Smooth muscle cell (in vitro differentiated cells): ENCODE measurements at regions not wholly inside any gene's neighbourhood (a gene's known extent, or its start where the extent isn't known, plus 50 kb on each side); places are given as distances from the start of the nearest gene placed in this dataset.
A peak's percentile ranks its signal among the peaks of the same experiment; 100 is the strongest.

Experiments
- DNase-seq: peaks from one replicate; lab custom pipeline; 2025; ENCODE audit not compliant: unreplicated experiment; lab: John Stamatoyannopoulos, UW
- H2AFZ ChIP-seq: fragments of 200-600 bp; sonication (generic); 2 replicates; pipeline ENCODE4 v1.6.0; 2016; ENCODE audit warnings: antibody characterized with exemption, low read depth, mild to moderate bottlenecking
- H3F3A ChIP-seq: fragments of 200-600 bp; sonication (generic); 2 replicates; pipeline ENCODE4 v1.6.0; 2017; ENCODE audit warnings: antibody characterized with exemption, low read depth
- H3K27ac ChIP-seq: fragments of 200-600 bp; sonication (generic); 2 replicates; pipeline ENCODE4 v1.5.1; 2016; ENCODE audit warnings: low read depth, mild to moderate bottlenecking
- H3K27me3 ChIP-seq: fragments of 200-600 bp; sonication (generic); 2 replicates; pipeline ENCODE4 v1.6.1; 2016; ENCODE audit warnings: low read depth, mild to moderate bottlenecking
- H3K36me3 ChIP-seq: fragments of 200-600 bp; sonication (generic); 2 replicates; pipeline ENCODE4 v1.5.1; 2016; ENCODE audit warnings: low read depth
- H3K4me1 ChIP-seq: fragments of 200-600 bp; sonication (generic); 2 replicates; pipeline ENCODE4 v1.5.1; 2016; ENCODE audit warnings: low read depth
- H3K4me2 ChIP-seq: fragments of 200-600 bp; sonication (generic); 2 replicates; pipeline ENCODE4 v1.6.0; 2016; ENCODE audit warnings: mild to moderate bottlenecking
- H3K4me3 ChIP-seq: fragments of 200-600 bp; sonication (generic); 2 replicates; pipeline ENCODE4 v1.5.1; 2016; ENCODE audit warnings: mild to moderate bottlenecking
- H3K79me2 ChIP-seq: fragments of 200-600 bp; sonication (generic); 2 replicates; pipeline ENCODE4 v1.6.0; 2016; ENCODE audit warnings: low read depth, mild to moderate bottlenecking
- H3K9ac ChIP-seq: fragments of 200-600 bp; sonication (generic); 2 replicates; pipeline ENCODE4 v1.6.0; 2016; ENCODE audit warnings: low read depth
- H3K9me3 ChIP-seq: fragments of 200-600 bp; sonication (generic); replicated peaks from 2 replicates; pipeline ENCODE4 v1.5.1; 2016; ENCODE audit warnings: low read depth
- H4K20me1 ChIP-seq: fragments of 200-600 bp; sonication (generic); 2 replicates; pipeline ENCODE4 v1.6.0; 2016; ENCODE audit warnings: low read depth
- CTCF ChIP-seq: fragments of 200-600 bp; sonication (generic); IDR thresholded peaks from 2 replicates; pipeline ENCODE4 v1.5.1; 2017; ENCODE audit warnings: borderline replicate concordance, mild to moderate bottlenecking, antibody characterized with exemption; ENCODE audit not compliant: insufficient read depth, poor library complexity, severe bottlenecking
- WGBS: methylation state at CpG from one replicate; pipeline ENCODE4 v1.1.7; 2016; ENCODE audit warnings: low lambda C conversion rate; 5-methylcytosine and 5-hydroxymethylcytosine counted together

- H3K27ac ChIP-seq: peak overlapping the region; percentile 82
- no peaks in the 10 kb centered on the region for H4K20me1 ChIP-seq
- H3K36me3 ChIP-seq: no peaks in the 10 kb centered on the region
- no peak for TF ChIP-seq CTCF
- peak overlapping the region; percentile 48 for H3K4me2 ChIP-seq
- no peaks in the 10 kb centered on the region for H3K79me2 ChIP-seq
- DNase-seq: no peak
- no peaks in the 10 kb centered on the region for H3K9me3 ChIP-seq
- H3K4me1 ChIP-seq: no peaks in the 10 kb centered on the region
- H3F3A ChIP-seq: no peaks in the 10 kb centered on the region
- H3K27me3 ChIP-seq: no peaks in the 10 kb centered on the region
- H2AFZ ChIP-seq: no peak overlapping the region
- no peak overlapping the region for H3K4me3 ChIP-seq
- WGBS: 33% methylated on average over 4 of the region's 4 CpGs
- H3K9ac ChIP-seq: peak overlapping the region; percentile 50
These were observed 361.4 kb downstream of the CBLL2 start for GRCh38 chrX:22634083-22634482.

- Histone ChIP-seq H3K4me2 (peak overlapping the region; percentile 48), H3K4me1 (no peaks in the 10 kb centered on the region)
- no peak for DNase-seq
These were observed 362.0 kb downstream of the CBLL2 start for GRCh38 chrX:22634751-22635150.

GRCh38 chrX:22648281-22648680 is 351.5 kb upstream of the DDX53 start:
- Histone ChIP-seq H3K36me3 (no peaks in the 10 kb centered on the region), H3K9ac (no peak overlapping the region), H3K4me2 (no peak overlapping the region), H3K79me2 (no peaks in the 10 kb centered on the region), H4K20me1 (no peaks in the 10 kb centered on the region), H3K27ac (no peak overlapping the region), H3K27me3 (no peaks in the 10 kb centered on the region), H3K4me1 (peaks cover 4% of the 10 kb centered on the region), H3K4me3 (no peak overlapping the region), H2AFZ (no peak overlapping the region), H3F3A (no peaks in the 10 kb centered on the region), H3K9me3 (no peaks in the 10 kb centered on the region)
- 66% methylated on average over 6 of the region's 6 CpGs for WGBS
- no peak for TF ChIP-seq CTCF
- DNase-seq: no peak

More at GRCh38 chrX:22634751-22635150, 362.0 kb downstream of the CBLL2 start:
- Histone ChIP-seq H3K27ac (peak overlapping the region; percentile 82), H2AFZ (no peak overlapping the region), H3K9me3 (no peaks in the 10 kb centered on the region), H3K9ac (peak overlapping the region; percentile 50), H3F3A (no peaks in the 10 kb centered on the region), H3K79me2 (no peaks in the 10 kb centered on the region), H3K27me3 (no peaks in the 10 kb centered on the region), H4K20me1 (no peaks in the 10 kb centered on the region), H3K36me3 (no peaks in the 10 kb centered on the region), H3K4me3 (no peak overlapping the region)
- no peak for TF ChIP-seq CTCF
- WGBS: 61% methylated on average over 1 of the region's 1 CpG

GRCh38 chrX:22650691-22651090 is 349.1 kb upstream of the DDX53 start:
- Histone ChIP-seq H3K79me2 (no peaks in the 10 kb centered on the region), H3K4me2 (no peak overlapping the region), H2AFZ (no peak overlapping the region), H3K9me3 (no peaks in the 10 kb centered on the region), H3K4me3 (no peak overlapping the region), H3K36me3 (no peaks in the 10 kb centered on the region), H3F3A (no peaks in the 10 kb centered on the region), H3K27ac (no peak overlapping the region), H3K4me1 (peaks cover 4% of the 10 kb centered on the region), H3K27me3 (no peaks in the 10 kb centered on the region), H3K9ac (no peak overlapping the region), H4K20me1 (no peaks in the 10 kb centered on the region)
- no peak for DNase-seq
- 81% methylated on average over 5 of the region's 5 CpGs for WGBS
- TF ChIP-seq CTCF: no peak
